Right renal cortex interstitium (tissue), 3 donors: ENCODE measurements at regions not wholly inside any gene's neighbourhood (a gene's known extent, or its start where the extent isn't known, plus 50 kb on each side); places are given as distances from the start of the nearest gene placed in this dataset.

ENCODE experiments used
- DNase-seq, 3 donors: peaks; one replicate each; pipeline ENCODE4 v3.0.0-alpha.2; 2013; ENCODE audit warnings: low read depth in 3 of 3, low spot score in 2 of 3

DNA sequence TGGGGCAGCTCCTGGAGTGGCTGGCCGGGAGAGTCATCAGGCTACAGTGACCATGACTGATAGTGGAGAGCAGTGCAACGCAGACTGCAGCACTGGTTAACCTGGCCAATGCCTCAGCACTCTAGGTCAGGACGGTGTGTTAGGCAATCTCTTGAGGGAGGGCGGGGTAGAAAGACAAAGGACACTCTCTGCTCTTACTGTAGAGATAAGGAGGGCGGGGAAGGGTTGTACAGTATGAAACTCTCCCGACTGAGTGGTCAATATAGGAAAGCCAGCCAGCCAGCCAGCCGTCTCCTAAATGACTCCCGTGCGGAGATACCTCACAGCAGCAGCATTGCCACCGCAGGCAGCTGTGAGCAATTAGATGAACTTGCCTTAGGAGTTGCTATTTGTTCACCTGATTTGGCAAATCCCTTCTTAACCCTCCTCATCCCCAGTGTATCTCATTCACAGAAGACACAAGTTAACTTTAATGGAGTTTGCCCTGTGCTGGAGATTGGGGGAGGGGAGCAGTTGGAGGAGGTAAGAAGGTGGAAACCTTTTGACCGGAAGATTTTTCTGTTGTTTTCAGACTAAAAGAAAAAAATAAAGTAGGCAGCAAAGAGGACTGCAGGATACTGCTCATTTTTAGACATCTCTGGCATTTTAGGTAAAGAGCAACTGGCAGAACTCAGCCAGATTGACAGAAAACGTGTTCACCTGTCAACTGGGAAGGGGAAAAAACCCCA is 330.5 kb downstream of the HNRNPD start:
- no peak for DNase-seq

DNA sequence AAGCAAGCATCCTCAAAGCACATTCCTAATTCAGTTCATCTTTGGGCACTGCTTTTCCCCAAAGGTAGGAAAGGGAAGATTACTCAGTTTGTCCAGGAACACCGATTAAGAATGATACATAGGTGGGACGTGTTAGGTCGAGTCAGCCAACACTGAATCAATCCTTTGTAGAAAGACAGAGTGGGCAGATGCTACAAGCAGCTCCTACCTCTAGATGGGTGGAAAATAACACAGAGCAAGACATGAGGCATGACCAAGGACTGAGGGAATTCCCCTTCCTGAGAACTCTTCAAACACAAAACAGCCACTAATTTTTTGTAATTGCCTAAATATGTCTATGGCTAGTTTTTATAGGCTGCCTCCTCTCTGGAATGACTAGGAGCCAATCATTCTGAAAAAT is 331.7 kb downstream of the HNRNPD start:
- no peak for DNase-seq

DNA sequence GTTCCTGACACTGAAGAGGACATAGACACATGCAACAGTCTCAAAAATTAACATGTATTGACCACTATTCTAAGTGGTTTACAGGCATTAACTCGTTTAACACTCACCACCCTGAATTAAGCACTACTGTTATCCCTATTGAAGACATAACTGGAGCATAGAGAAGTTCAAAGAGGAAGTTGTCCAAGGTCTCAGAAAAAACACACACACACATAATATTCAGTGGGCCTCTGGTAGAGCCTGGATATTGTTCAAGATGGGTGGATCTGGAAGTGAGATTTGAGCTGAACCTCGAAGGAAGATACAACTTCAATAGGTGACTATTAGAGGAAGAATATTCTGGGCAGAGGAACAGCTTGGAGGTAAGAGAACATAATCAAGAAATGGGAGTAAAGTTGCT is 334.9 kb downstream of the HNRNPD start:
- DNase-seq: no peak

DNA sequence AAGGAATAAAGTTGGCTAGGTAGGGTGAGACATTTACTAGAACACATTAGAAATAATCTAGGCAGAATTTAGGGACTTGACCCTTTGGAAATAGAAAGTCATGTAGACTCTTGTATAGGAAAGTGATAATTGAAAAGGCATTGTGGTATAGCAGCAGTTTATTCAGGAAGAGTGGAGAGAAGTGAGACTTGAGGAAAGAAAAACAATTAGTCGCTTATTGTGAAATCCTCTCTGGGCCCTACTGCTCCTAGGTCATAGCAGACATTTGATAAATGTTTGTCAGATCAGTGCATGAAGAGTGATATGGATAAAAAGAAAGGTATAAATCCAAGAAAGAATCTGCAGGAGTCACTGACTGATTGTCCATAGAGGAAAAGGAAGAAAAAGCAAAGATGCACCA is 337.6 kb downstream of the HNRNPD start:
- DNase-seq: no peak

DNA sequence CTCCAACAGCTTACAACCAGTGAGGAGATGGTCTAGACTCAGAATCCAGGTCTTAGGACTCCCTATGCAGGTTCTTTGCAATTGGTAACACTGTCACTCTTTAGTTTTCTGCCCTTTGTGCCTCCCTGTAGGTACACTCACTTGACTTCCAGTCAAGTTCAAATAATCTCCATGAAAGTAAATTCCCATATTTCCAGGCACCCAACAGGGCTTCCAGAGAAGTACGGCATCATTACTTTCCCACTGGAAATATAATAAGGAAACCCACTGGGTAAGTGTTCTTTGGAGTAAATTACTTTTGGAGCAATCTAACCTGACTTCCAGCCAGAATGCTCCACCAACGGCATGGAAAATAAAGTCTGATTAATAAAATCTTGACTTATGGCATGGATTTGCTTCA is 338.9 kb downstream of the HNRNPD start:
- no peak for DNase-seq

DNA sequence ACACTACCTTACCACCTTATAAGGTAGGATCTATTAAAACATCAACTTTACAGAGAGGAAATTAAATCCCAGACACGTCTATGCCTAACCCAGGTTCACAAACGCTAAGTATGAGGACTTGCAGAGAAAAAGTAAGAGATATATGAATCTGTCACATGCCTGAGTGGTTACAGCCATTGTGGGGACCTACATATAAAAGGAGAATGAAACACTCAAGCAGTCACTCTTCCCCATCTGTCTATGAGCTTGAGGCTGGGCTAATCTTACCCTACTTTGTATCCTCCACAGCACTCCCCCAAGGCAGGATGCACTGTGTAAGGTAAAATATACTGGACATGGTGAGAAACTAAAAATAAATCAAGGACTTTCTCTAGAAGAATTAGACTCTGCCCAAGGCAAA is 339.9 kb downstream of the HNRNPD start:
- no peak for DNase-seq

DNA sequence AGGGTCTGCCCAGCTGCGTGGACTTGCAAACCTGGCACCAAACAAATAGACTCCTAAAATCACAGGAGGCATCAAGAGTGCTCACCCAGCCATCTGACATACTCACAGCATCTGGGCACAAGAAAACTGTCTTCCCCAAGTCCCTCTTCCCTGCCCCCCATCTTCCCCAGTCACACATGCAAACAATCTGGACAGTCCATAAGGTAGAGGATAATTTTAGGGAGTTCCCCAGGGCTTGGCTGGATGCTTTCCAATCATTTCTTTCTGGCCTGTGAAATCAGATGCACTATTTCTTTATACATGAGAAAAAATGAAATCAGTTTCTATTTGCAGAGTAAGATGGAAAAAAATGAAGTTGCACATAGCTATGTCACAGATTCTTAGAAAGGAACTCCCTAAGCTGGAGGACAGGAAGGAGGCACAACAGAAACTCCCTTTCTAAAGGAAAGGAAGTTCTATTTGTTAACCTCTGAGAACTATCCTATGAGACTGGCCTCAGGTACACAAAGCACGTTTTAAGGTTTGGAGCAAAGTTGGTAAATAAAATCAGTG is 342.3 kb downstream of the HNRNPD start:
- DNase-seq: no peak

DNA sequence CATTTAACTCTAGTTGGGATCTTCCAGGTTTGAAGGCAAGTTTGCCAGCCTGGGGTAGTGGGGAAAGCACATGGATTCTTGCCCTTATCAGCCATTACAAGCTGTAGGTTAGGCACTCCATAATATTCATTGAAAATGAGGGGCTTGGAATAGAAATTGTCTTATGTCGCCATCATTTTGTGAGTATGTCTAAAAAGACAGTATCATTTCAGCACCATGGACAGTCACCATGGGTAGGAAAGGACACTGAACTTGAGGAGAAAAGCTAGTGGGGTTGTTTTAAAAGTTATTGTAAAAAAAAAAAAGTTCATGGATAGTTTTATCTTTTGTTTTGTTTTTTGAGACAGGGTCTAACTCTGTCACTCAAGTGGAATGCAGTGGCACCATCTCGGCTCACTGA is 356.1 kb downstream of the HNRNPD start:
- DNase-seq: peak; percentile 18 to 53 (median 39)

DNA sequence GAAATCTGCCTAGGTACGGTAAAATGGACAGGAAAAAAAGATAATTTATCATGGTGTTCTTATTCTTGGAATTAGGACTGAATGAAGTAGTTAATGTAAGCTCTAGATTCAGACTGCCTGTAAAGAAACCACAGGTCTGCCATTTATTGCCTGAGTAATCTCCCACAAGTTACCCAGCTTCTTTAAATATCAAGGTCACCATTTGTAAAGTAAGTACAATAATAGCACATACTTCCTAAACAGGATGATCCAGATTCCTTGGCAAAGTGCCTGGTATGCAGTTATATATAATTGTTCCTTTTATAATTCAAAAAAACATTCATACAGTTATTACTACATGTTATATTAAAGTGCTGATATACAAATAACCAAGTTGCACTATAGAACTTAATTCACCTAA is 368.6 kb downstream of the HNRNPD start:
- no peak for DNase-seq

DNA sequence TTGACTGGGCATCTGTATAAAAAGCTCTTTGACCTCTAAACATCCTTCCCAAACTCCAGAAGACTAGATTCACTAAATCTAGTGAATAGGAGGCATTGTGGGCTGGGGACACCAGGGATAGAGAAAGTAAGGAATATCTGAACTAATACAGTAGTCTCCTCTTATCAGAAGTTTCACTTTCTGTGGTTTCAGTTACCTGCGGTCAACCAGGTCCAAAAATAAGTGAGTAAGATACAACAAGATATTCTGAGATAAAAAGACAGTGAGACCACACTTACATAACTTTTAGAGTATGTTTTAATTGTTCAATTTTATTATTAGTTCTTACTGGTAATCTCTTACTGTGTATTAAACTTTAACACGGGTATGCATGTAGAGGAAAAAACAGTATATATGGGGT is 376.5 kb downstream of the HNRNPD start:
- no peak for DNase-seq

DNA sequence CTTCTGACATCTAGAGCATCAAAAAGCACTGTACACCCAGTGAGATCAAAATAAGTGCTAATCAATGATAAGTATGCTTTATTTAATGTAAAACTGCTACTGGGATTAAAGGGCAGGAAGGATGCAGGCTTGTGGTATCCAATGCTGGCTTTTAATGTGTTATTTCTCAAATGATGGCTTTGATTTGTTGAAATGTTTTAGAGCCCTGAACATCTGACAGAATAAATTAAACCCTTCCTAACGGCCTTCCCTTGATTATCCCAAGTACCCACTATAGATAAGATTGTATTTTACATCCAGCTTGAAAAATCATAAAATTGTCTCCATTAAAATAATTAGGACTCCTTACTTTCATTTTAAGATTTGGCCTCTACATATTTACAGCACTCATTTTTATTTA is 382.9 kb downstream of the HNRNPD start:
- DNase-seq: no peak

DNA sequence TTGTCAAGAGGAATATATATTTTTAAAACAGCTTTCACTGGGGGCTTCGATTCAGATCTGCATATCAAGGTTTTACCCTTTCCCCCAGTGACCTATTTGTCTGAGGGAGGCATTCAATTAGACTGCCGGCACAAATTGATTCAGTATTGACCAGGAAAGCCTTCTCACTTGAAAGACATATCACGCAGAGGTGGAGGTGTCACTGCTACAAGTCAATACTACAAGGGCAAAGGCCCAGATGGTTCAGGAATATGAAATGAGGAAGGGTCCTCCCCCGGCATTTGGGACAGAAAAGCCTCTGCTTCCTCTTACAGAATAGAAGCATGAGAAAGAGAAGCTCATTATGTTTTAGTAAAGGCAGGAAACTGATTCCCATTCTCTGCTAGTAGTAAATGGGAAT is 383.6 kb downstream of the HNRNPD start:
- no peak for DNase-seq

DNA sequence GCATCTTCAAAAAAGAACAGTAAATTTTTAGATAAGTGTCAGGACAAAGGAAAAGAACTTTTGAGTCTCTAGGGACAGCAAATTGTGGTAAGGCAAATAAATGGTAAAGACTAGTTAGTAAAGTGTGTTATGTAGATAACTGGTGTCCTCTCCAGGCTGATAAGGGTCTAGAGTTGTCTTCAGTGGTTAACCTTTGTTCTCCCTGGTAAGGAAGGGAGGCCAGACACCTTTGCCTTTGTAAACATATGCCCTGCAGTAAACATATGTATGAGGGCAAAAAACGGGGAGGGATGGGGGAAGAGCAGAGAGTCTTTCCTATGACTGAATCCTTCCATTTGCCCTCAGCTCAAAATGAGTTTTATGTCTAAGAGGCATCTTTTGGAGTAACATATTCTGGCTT is 384.6 kb downstream of the HNRNPD start:
- DNase-seq: no peak

DNA sequence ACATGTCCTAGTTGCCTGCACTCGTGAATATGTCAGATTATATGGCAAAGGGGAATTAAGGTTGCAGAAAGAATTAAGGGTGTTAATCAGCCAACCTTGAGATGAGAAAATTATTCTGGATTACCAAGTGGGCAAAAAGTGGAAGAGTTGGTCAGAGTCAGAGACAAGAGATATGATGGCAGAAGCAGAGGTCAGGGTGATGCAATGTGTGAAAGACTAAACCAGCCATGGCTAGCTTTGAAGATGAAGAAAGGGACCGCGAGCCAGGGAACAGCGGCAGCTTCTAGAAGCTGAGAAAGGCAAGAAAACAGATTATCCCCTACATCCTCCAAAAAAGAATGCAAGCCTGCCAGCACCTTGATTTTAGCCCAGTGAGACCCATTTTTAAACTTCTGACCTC is 385.6 kb downstream of the HNRNPD start:
- DNase-seq: no peak

DNA sequence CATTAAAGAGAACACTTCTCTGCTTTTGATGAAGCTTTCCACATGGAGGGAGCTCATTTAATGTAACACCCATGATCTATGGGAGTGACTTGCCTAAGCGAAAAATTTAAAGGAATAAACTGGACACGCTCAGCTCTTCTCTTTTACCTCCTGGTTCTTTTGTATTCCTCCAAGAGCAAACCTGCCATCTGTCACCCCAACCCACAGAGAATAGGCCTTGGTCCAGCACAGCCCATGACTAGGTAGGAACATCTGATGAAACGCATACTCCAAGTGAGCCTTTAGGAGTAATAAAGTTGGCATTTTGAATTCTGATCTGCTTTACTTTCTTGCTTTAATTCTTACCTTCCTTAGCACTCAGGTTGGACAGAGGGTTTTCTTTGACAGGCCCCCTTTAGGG is 389.0 kb downstream of the HNRNPD start:
- no peak for DNase-seq

DNA sequence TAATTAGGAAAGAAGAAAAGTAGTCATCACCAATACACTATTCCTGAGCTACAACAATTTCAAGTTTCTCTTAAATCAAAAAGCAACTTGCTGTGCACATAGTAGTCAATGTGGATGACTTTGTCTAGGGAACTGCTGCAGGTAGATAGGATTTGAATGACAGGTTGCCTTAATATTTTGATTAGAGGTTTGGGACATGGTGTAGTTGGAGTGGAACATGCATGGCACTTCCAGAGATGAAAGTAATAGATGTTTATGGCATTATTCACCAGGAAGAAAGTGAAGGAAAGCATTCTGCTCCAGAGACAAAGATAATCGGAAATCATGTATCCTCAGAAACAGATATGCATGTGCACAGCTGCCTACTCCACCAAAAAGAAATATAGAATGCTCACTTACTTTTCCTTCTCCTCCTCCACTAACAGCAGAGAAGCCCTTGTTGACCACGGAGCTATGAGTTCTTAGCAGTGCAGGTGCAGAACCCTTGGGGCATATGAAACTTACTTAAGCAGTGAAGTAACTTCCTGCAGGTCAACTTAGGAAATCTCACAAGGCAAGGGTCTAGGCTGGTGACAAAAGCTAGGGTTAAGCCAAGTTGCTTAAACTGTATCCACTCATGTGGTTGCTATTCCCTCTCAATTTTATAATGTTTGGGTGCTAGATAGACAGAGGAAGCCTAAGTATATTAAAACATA is 390.8 kb downstream of the HNRNPD start:
- DNase-seq: no peak

DNA sequence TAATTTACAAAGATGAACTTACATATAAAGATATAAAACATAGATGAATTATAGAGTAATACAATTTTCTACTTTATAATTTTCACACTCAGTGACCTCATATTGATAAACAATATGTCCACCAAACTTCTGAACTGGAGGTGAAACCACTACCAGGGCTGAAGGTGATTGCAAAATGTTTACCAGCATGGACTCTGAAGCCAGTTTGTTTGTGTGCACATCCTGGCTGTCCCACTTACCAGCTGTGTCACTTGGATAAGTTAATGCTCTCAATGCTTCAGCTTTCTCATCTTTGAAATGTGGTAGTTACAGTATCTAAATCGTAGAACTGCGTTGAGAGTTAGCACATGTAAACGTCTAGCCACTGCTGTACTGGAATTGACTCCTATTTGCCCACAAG is 392.6 kb downstream of the HNRNPD start:
- no peak for DNase-seq

DNA sequence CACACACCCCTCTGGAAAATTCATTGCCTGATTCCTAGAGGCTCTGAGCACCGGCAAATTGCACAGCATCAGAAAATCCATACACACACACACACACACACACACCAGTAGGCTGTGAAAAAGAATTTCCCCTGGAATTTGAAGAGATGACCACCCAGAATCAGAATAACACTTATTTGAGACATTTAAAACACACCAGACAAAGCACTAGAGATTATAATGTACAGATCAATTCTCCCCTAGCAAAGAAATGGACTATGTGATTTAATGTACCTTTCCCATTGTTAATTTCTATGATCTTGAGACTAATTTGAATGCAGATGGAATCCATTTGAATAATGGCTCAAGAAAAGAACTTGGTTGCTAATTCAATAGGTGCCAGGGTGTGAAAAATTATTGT is 399.3 kb downstream of the HNRNPD start:
- DNase-seq: no peak

DNA sequence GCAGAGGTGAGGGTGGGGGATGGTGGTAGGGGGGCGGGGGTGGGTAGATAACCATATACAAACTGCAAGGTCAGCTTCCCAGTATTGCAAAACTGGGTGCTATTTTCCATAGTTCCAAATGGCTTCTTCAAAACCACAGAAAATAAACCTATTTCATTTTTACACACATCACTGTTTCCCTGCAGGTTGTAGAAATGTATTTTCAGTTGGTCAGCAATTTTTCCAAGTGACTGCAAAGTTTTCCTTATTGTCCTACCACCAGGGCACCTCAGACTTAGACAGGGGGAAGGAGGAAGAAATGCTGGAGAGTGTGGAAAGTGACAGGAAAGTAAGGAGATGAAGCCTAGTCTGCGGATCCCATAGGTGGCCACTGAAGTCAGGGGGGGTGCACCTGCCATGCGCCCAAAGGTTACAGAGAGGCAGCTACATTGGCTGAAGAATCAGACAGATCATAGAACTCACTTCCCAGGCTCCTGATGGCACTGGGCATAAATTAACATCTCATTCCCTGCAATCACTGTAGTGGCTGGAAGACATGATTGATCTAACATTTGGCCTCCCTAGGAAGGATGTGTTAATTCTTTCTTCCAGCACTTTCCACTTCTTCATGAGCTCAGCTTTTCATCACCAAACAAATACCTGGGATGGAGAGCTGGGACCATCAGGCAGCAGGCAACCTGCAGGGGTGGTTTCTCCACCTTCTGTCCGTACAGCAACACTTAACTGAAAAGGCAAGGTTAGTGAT is 402.0 kb downstream of the HNRNPD start:
- DNase-seq: no peak

DNA sequence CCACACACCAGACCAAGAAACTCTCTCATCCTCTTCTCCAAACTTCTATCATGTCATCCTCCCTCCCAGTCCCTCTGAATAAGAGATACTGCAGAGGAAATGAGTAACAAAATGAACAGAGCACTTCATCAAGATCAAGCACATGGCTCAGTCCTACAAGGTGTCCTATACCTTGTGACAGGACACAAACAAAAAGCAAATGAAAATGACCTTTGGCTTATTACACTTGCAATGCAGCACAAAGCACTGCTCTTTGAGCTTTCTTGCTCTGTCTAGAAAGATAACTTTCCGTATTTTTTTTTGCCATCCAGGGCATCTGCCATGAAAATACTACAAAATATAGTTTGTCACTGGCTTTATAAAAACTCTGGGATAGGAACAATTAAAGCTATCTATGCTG is 402.7 kb downstream of the HNRNPD start:
- no peak for DNase-seq

DNA sequence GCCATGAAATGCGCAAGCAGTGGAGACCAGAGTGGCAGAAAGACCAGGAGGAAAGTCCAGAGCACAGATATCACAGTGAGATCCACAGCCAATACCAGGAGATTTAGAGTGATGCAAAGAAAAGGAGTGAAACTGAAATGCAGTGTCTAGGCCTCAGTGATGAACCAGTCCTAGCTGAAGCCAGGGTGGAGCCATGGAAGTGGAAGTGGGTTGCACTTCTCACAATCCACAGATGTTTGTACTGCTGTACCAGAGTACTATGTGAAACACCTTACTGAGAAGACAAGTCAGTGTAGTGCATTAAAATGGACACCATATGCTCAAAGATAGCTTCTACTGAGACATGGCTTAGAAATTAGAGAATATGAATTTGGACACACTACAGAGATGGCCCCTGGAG is 403.3 kb downstream of the HNRNPD start:
- DNase-seq: no peak

DNA sequence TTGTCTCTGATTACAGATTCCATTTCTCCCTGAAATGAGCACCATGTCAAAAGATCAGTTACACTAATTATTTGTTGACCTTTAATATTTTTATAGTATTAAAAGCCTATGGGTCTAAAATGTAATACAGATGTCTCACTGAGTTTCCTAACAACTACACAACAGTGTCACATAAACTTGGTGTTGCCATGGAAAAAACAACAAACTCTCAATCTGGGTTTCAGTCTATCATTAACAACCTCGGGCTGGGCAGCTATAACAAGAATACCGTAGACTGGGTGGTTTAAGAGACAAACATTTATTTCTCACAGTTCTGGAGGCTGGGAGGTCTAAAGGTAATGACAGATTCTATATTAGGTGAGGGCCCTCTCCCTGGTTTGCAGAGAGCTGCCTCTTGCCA is 407.1 kb downstream of the HNRNPD start:
- no peak for DNase-seq
